ENCODE measurements at regions not wholly inside any gene's neighbourhood (a gene's known extent, or its start where the extent isn't known, plus 50 kb on each side); places are given as distances from the start of the nearest gene placed in this dataset.

GRCh38 chr3:153596401-153596800 is 434.4 kb downstream of the RAP2B start:
- DNase-seq (ENCODE audit: low read depth in 1 of 2, low spot score in 1 of 2) = no peak

DNA sequence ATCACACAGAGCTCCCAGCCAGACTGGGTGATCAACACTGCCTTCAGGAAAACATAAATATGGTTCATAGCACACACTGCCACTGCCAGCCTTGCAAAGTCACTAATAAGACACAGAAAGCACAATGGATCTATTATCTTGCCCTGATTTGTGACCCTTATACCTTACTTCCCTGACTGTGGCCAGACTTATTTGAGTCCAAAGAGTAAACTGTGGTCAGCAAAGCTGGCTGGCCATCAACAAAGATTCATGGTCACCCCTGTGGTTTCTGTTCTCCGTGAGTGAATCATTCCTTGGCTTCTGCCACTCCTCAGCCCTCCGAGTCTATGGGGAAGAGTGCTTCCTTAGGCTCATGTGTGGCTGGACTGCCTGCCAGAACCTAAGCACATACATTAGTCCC is 437.7 kb downstream of the RAP2B start:
- DNase-seq (ENCODE audit: low read depth in 1 of 2, low spot score in 1 of 2) = no peak

DNA sequence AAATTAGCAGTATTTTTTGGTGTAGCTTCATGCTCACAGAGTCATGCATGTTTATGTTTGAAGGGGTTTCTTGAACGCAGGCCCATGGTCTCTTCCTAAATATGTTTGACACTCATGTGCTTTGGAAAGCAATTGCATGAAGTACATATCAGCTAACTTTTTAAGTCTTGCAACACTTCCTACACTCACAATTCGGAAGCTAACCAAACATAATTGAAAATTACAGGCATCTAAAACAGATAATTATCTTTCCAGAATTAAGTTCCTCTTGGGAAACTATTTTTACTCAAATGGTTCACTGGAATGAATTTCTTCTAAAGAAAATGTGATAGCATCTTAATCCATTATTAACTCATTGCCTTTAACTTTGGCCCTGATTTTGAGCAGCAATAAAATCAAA is 438.9 kb downstream of the RAP2B start:
- DNase-seq (ENCODE audit: low read depth in 1 of 2, low spot score in 1 of 2) = no peak

DNA sequence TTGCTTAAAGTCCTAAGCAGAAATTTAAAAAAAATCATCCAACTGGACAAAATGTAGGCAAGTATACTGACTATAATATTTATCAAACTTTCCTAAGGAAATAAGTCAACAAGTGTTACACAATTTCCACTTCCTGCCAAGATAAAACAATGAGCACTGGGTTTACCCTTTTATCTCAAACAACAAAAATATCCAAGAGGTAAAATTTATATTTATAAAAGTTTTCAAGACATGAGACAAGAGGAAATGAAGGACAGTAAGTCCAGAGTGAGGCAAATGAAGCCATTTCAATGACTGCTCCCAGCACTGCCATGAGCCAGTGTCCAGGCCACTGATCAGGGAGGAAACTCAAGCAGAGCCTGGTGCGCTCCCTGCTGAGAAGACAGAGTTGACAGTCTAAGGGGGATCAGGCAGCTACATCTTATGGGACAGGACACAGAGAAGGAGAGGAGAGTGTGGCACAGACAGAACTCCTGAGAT is 439.4 kb downstream of the RAP2B start:
- no peak for DNase-seq (ENCODE audit: low read depth in 1 of 2, low spot score in 1 of 2)

DNA sequence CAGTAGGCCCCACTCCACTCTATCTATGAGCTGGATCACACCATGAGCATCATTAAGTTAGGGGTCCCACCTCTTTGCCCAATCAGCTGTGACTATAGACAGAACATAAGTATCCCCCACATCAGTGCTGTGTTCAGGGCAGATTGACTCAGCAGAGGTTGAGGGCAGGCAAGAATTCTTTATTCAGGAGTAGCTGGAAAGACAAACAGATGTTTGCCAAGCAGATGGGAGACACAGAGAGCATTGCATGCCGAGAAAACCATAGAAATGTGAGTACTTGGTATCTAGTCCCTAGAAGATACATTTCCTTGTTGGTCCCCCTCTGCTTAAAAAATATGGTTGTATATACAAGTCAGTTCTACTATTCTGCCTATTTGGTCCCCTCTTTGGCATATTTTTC is 440.8 kb downstream of the RAP2B start:
- no peak for DNase-seq (ENCODE audit: low read depth in 1 of 2, low spot score in 1 of 2)

DNA sequence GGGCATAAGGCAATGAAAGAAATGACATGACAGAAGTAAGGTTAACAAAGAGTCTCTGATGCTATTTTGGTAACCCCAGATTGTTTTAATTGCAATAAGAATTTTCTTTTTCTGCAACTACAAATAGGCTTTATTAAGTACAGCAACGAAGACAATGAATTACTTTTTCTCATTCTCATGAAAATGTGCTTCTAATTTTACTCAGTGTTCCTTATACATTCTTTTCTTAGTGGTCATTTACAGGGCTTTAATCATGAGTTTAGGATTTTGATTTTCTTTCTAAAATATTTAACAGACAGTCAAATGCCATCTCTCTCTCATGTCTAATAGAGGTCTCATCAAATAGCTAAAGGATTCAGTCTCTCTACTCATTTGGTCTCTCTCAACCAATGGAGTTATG is 452.1 kb downstream of the RAP2B start:
- no peak for DNase-seq (ENCODE audit: low read depth in 1 of 2, low spot score in 1 of 2)

DNA sequence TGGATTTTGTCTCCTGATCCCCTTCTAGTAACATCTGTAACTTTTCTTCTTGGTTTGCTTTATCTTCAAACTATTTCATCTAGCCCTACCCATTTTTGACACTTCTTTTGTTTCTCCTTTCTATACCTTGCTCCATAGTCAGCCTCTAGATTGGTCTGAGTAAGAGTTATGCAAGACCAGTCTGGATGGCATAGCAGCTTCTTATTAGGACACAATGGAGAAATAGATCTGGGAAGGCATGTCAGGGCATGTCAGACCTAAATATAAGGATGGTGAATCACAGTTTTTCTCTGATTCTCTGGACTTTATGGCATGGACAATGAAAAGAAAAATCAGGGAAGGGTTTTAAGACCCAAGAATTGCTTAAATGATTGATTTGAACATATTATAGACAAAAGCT is 452.5 kb downstream of the RAP2B start:
- DNase-seq (ENCODE audit: low read depth in 1 of 2, low spot score in 1 of 2) = no peak

DNA sequence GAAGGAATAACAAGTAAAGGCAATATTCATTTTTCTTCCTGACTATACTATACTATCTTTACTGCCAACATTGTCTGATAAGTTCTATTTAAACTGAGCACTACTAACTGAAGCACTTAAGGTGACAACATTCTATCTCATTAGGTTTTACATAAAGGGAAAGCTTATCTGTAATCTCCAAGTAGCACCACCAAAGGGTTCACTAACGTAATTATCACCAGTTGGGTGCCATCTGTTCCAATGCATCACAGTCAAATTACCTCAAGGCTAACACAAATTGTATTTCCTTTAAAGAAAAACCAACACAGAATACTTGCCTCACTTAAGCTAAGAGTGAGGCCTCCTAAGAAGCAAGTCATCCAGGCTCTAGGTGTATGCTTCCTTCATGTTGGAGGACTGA is 453.8 kb downstream of the RAP2B start:
- DNase-seq (ENCODE audit: low read depth in 1 of 2, low spot score in 1 of 2) = no peak

DNA sequence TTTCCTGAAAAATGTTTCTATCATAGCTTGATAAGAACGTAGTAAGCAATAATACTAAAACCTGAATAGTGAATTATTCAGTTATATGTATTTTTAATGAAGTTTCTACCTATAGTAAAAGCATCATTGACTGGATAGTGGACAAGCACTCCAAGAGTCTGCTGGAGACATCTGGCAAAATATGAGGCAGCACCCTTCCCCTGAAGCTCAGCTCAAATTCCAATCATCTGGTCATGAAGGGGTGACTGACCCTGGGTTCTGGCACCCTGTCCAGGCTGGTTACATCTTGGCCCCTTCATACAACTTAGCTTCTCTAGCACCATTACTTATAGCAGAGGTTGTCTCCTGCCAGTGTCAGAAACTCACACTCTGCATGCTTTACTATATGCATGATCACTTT is 455.4 kb downstream of the RAP2B start:
- DNase-seq (ENCODE audit: low read depth in 1 of 2, low spot score in 1 of 2) = no peak

DNA sequence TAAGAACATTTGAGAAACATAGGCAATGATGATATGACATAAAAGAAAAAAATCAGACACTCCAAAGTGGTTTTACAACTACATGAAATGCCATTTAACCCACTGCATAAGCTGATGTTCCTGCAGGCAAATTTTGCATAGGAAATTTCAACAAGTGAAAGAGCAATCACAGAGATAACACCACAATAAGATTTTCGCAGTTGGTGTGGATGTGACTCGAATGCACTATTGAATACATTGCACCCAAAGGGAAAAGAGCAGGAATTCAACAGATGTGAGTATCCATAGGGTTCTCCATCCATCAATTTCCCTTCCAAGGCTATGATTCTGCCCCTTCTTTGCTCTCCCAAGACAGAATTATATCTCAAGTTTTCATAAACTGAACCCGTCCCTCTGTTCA is 456.1 kb downstream of the RAP2B start:
- no peak for DNase-seq (ENCODE audit: low read depth in 1 of 2, low spot score in 1 of 2)

GRCh38 chr3:153619268-153619667 is 457.2 kb downstream of the RAP2B start:
- DNase-seq (ENCODE audit: low read depth in 1 of 2, low spot score in 1 of 2) = no peak

DNA sequence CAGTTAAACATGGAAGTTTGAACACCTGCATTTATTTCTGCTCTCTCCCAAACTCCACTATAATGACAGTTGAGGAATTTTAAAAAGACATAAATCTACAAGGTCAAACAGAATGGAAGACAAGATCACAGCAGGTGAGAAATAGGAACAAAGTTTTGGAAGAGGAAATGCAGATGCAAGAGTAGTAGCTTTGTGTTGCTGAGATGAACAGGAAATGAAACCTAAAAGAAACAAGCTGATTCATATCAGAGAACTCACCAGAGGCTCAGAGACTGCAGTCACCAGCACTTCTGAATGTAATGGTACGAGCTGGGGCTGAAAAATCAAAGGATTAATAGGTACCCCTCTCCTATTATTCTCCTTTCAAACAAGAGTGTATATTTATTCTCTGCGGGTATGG is 459.9 kb downstream of the RAP2B start:
- DNase-seq (ENCODE audit: low read depth in 1 of 2, low spot score in 1 of 2) = no peak

GRCh38 chr3:153623834-153624233 is 461.8 kb downstream of the RAP2B start:
- no peak for DNase-seq (ENCODE audit: low read depth in 1 of 2, low spot score in 1 of 2)

- DNase-seq (ENCODE audit: low read depth in 1 of 2, low spot score in 1 of 2) = peak in 1 of 2 donors; percentile 38
Measured at GRCh38 chr3:153624310-153625030, 462.4 kb downstream of the RAP2B start.

DNA sequence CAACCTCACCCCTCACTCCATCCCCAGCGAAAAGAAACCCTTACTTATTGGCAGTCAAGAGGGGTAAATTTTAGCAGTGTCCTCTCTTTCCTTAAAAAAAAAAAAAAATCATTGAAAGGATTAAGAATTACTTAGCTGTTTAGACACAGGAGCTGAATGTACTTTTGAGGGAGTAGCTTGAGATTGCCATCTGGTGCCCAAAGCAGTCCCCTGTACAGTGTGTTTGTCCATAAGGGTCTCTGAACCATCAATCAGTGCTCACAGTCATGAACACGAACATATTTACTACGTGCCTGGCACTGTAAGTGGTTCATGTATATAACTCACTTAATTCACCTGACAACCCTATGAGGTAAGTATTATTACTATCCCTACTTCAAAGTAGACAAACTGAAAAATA is 463.5 kb downstream of the RAP2B start:
- no peak for DNase-seq (ENCODE audit: low read depth in 1 of 2, low spot score in 1 of 2)

GRCh38 chr3:153626158-153626557 is 464.1 kb downstream of the RAP2B start:
- DNase-seq (ENCODE audit: low read depth in 1 of 2, low spot score in 1 of 2) = peak in 1 of 2 donors; percentile 26

DNA sequence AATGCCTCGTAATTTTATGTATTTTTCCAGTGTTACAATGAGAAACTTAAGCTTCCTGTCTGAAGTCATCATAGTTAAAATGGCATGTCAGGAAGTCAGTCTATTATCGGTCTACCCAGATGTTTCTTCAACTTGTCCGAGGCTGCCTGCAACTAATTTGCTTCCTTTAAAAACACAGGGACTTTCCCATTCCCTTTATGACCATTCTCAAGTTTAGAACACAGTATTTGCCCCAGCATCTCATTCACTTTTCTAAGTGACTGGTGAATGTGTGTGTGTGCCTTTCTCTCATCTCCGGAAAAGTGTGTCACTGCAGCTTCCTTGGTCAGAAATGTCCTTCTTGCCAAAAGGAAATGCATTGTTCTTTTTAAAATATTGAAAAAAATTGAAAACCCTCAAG is 466.6 kb downstream of the RAP2B start:
- no peak for DNase-seq (ENCODE audit: low read depth in 1 of 2, low spot score in 1 of 2)

GRCh38 chr3:153629148-153629547 is 467.1 kb downstream of the RAP2B start:
- no peak for DNase-seq (ENCODE audit: low read depth in 1 of 2, low spot score in 1 of 2)

DNA sequence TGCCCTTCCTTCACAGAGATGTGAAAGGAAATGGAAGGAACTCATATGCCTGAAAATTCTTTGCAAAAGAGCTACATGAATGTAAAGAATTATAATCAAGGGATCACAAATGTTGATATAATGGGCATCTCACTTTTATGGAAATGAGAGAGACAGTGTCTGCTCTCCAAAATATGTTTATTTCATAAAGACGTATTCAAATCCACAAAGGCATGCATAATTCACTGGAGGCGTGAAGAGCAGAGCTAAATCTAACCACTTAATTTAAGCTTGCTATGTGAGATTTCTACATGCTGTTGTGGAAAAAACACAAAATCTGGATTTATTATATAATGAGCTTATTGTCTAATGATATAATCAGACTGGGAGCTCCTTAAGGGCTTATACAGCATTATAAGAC is 469.1 kb downstream of the RAP2B start:
- DNase-seq (ENCODE audit: low read depth in 1 of 2, low spot score in 1 of 2) = no peak

DNA sequence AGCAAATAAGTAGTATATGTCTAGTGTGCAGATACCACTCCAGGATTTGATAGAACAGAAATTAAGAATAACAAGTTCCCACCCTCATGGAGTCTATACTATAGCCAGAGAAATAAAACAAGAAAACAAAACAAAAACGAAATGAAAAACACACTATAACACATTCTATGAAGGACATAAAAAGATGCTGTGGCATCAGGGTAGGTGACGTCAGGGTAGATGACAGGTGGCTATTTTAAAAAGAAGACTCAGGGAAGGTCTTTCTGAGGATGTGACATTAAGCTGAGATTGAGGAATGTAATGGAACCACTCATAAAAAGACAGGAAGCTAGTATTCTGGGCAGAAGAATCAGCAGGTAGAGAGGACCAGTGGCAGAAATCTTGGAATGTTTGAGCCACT is 469.6 kb downstream of the RAP2B start:
- DNase-seq (ENCODE audit: low read depth in 1 of 2, low spot score in 1 of 2) = no peak

DNA sequence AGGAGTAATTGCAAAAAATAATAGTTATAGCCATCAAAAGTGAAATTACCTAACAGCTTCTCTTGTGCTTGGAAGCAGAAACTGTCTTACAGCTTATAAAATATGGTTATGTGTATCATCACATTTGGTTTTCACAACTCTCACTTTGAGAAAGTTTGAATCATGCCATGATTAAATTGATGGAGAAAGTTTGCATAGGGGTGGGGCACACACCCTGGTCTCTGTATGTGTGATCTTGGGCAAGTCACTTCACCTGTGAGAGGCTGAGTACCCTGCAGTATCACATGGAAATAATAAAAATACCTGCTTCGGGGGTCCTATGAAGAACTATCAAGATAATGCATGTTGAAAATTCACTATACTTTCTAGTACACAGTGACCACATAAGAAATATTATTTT is 471.4 kb downstream of the RAP2B start:
- DNase-seq (ENCODE audit: low read depth in 1 of 2, low spot score in 1 of 2) = no peak

GRCh38 chr3:153634683-153635082 is 472.7 kb downstream of the RAP2B start:
- DNase-seq (ENCODE audit: low read depth in 1 of 2, low spot score in 1 of 2) = no peak

- DNase-seq (ENCODE audit: low read depth in 1 of 2, low spot score in 1 of 2) = no peak
Measured at GRCh38 chr3:153639631-153640030, 477.6 kb downstream of the RAP2B start.

All from activated CD4-positive, alpha-beta T cell treated with anti-CD3 and anti-CD28 coated beads, Interleukin-2, amount 50 U/mL, for 24 hours (primary cell).